Pancreas (tissue), 10 donors: ENCODE measurements at regions not wholly inside any gene's neighbourhood (a gene's known extent, or its start where the extent isn't known, plus 50 kb on each side); places are given as distances from the start of the nearest gene placed in this dataset.
"Not testable (repeated sequence)": the region's sequence is repeated elsewhere in the genome, so short reads cannot be mapped to it uniquely, and the experiment has no call there.

ENCODE experiments used
- ATAC-seq, 4 donors: fragments of 200-7000 bp; cut with Tn5 transposase; one replicate each; pipeline versions ENCODE4 v1.8.0 to v1.9.1; 2020; ENCODE audit warnings: mild to moderate bottlenecking in 4 of 4, moderate library complexity in 4 of 4
- DNase-seq, 6 donors: peaks; one replicate each; pipeline ENCODE4 v3.0.0-alpha.2; 2020
- FAIRE-seq: peaks from 2 replicates; lab custom pipeline; 2012; peaks lifted over from hg19 to GRCh38; lab: Jason Lieb, UNC
- H3K27ac ChIP-seq, 4 donors: fragments of 200-600 bp; sonication (generic); 1 replicate in 3 of 4; 2 replicates in 1 of 4; pipeline versions ENCODE4 v1.5.0 to v1.8.0; 2020
- H3K27me3 ChIP-seq, 4 donors: fragments of 200-600 bp; one replicate each; pipeline ENCODE4 v1.8.0; 2021
- H3K36me3 ChIP-seq, 3 donors: fragments of 200-600 bp; sonication (generic) in 1 of 3; one replicate each; pipeline versions ENCODE4 v1.5.0 to v1.8.0; 2020 to 2021
- H3K4me1 ChIP-seq, 3 donors: fragments of 200-600 bp; one replicate each; pipeline ENCODE4 v1.8.0; 2021
- H3K4me3 ChIP-seq, 4 donors: fragments of 200-600 bp; sonication (generic) in 2 of 4; one replicate each; pipeline versions ENCODE4 v1.5.0 to v1.8.0; 2020 to 2021
- H3K9me3 ChIP-seq, 4 donors: fragments of 200-600 bp; one replicate each; pipeline ENCODE4 v1.8.0; 2021
- WGBS, 2 donors: extraction: QIAGEN DNeasy Blood & Tissue Kit; methylation state at CpG; one replicate each; pipeline ENCODE4 v1.1.7; 2013; 5-methylcytosine and 5-hydroxymethylcytosine counted together
- intact Hi-C, 3 donors: fragments of 100-400 bp; cut with DNase I; formaldehyde crosslinking; loops; one replicate each; pipeline versions ENCODE4 v1.11.1 to v1.14.2; 2022
- TF ChIP-seq, protein P1 (sequence below), 4 donors: fragments of 200-600 bp; sonication (generic) in 3 of 4; IDR thresholded peaks; one replicate each; pipeline versions ENCODE4 v1.5.0 to v1.8.0; 2021; ENCODE audit warnings: antibody characterized with exemption in 4 of 4
- donor health status: healthy with polysubstance abuse.
- donor health status: DM: no; HTN: no; CAD: no; lungs with moderate emphysema.
- donor health status: DM: no; HTN: no; CAD: no.
- donor health status: control.
- donor health status: control.
- donor health status: Bipolar disorder and iron deficiency.
- donor health status: DM: yes; HTN: yes; CAD: no.
- donor health status: DM: no; HTN: no; CAD: no.
- donor health status: DM: no; HTN: no; CAD: no.
- donor health status: DM: yes; HTN: yes; CAD: no.

DNA sequence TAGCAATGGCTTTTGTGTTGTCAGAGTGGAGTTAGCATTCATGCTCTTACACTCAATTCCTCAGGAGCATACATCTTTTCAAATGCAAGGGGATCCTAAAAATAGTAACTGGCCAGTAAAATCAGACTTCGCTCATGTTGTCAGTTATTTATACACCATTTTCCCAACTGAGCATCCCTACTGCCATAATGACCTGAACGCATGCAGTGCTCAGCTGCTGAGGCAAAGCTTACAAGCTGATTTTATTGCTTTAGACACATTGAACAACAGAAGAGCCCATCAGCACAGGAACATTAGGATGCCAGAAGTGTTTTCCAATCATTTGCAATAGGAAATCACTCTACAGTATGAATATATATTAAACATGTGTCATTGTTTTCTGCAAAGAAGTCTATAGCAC, 689.7 kb upstream of the BCHE start:
- FAIRE-seq = no peak
- H3K36me3 ChIP-seq = no peaks in the 10 kb centered on the region
- H3K27me3 ChIP-seq = no peaks in the 10 kb centered on the region
- H3K27ac ChIP-seq = no peak overlapping the region
- 78 to 86% methylated on average over 2 of the region's 2 CpGs for WGBS, 2 donors
- DNase-seq = no peak
- no peaks in the 10 kb centered on the region for H3K9me3 ChIP-seq
- H3K4me1 ChIP-seq = no peaks in the 10 kb centered on the region
- no peak for ATAC-seq
- no peak overlapping the region for H3K4me3 ChIP-seq
- intact Hi-C loops = no loop called here
- TF ChIP-seq, protein P1, sequence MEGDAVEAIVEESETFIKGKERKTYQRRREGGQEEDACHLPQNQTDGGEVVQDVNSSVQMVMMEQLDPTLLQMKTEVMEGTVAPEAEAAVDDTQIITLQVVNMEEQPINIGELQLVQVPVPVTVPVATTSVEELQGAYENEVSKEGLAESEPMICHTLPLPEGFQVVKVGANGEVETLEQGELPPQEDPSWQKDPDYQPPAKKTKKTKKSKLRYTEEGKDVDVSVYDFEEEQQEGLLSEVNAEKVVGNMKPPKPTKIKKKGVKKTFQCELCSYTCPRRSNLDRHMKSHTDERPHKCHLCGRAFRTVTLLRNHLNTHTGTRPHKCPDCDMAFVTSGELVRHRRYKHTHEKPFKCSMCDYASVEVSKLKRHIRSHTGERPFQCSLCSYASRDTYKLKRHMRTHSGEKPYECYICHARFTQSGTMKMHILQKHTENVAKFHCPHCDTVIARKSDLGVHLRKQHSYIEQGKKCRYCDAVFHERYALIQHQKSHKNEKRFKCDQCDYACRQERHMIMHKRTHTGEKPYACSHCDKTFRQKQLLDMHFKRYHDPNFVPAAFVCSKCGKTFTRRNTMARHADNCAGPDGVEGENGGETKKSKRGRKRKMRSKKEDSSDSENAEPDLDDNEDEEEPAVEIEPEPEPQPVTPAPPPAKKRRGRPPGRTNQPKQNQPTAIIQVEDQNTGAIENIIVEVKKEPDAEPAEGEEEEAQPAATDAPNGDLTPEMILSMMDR (IDR thresholded peaks at IDR 0.05) = no peak

DNA sequence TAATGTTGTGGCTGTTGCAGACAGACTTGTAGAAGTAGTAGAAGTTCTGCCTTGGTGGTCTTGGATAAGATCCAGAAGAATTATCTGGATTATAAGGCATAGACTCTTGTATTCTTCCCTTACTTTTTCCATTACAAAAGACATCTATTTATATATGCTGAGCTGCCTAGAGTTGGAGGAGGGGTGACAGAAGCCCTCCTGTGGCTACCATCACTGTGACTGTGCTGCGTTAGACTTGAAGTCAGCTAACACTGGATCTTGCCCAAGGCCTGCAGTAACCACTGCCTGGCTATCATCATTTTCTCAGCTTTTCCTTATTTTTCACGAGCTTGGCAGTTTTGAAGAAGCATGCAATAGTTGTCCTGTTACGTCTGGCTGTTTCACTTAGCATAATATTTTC, 684.8 kb upstream of the BCHE start:
- intact Hi-C loops = no loop called here
- Histone ChIP-seq H3K9me3 (no peaks in the 10 kb centered on the region), H3K4me1 (no peaks in the 10 kb centered on the region), H3K36me3 (no peaks in the 10 kb centered on the region), H3K27me3 (no peaks in the 10 kb centered on the region), H3K4me3 (no peak overlapping the region), H3K27ac (no peak overlapping the region)
- no peak for FAIRE-seq
- no peak for ATAC-seq
- DNase-seq = no peak
- TF ChIP-seq, protein P1 (IDR thresholded peaks at IDR 0.05) = no peak
- WGBS, 2 donors = 68 to 77% methylated on average over 3 of the region's 3 CpGs

DNA sequence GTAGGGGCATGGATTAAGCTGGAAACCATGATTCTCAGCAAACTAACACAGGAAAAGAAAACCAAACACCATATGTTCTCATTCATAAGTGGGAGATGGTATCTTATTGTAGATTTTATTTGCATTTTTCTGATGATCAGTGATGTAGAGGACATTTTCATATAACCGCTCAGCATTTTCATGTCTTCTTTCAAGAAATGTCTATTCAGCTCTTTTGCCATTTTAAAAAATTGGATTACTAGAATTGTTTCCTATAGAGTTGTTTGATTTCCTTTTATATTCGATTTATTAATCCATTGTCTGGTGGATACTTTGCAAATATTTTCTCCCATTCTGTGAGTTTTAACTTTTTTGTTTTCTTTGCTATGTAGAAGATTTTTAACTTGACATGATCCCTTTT, 682.2 kb upstream of the BCHE start:
- no peak overlapping the region for H3K4me3 ChIP-seq
- ATAC-seq = no peak
- TF ChIP-seq, protein P1 (IDR thresholded peaks at IDR 0.05) = no peak
- H3K4me1 ChIP-seq = no peaks in the 10 kb centered on the region
- intact Hi-C loops = no loop called here
- 66 to 93% methylated on average over 2 of the region's 2 CpGs for WGBS, 2 donors
- no peak overlapping the region for H3K27ac ChIP-seq
- H3K9me3 ChIP-seq = no peaks in the 10 kb centered on the region
- no peak for FAIRE-seq
- H3K36me3 ChIP-seq = no peaks in the 10 kb centered on the region
- H3K27me3 ChIP-seq = no peaks in the 10 kb centered on the region
- DNase-seq = no peak

DNA sequence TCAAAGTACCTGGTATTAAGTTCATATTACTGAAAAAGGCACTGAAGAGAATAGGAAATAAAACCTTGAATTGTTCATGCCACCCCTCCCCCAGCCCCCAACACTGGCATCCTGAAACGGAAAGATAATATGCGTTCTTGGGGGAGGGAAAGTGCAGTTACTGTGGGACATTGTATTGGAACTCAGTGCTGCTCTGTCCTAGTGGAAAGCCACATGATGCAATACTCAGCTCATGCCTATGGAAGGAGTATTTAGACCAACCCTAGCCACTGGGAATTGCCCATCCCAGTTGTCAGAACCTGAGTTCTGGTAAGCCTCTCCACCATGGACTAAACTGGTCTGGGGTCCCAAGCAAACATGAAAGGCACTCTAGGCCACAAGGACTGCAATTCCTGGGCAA, 680.8 kb upstream of the BCHE start:
- intact Hi-C loops = no loop called here
- 84 to 91% methylated on average over 2 of the region's 2 CpGs for WGBS, 2 donors
- ATAC-seq = no peak

DNA sequence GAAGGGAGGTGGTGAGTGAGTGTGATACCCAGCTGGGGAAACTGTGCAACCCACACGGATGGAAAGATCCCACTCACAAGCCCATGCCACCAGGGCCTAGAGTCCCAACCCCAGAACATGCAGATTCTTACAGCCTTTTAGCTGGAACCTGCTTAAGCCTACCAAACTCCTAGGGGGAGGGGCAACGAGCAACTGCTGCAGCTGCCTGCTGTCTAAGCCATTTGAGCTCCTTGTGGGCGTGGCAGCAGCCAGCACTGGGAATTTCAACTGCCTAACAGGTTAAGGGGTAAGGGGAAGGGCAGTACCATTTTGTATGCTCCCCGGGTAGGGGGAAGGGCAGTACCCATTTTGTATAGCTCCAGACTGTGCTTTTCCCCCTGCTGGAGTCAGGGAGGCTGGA, 673.2 kb upstream of the BCHE start:
- no peak for ATAC-seq
- Histone ChIP-seq H3K36me3 (no peaks in the 10 kb centered on the region), H3K9me3 (no peaks in the 10 kb centered on the region), H3K27me3 (no peaks in the 10 kb centered on the region), H3K4me1 (no peaks in the 10 kb centered on the region), H3K4me3 (no peak overlapping the region), H3K27ac (no peak overlapping the region)
- intact Hi-C loops = no loop called here
- DNase-seq = no peak
- WGBS, 2 donors = 55 to 72% methylated on average over 4 of the region's 4 CpGs
- TF ChIP-seq, protein P1 (IDR thresholded peaks at IDR 0.05) = no peak
- no peak for FAIRE-seq

More for the DNA sequence above, 680.8 kb upstream of the BCHE start:
- Histone ChIP-seq H3K4me3 (no peak overlapping the region), H3K9me3 (no peaks in the 10 kb centered on the region), H3K27me3 (no peaks in the 10 kb centered on the region), H3K27ac (no peak overlapping the region), H3K36me3 (no peaks in the 10 kb centered on the region), H3K4me1 (no peaks in the 10 kb centered on the region)
- TF ChIP-seq, protein P1 (IDR thresholded peaks at IDR 0.05) = no peak
- FAIRE-seq (no peak), DNase-seq (no peak)

DNA sequence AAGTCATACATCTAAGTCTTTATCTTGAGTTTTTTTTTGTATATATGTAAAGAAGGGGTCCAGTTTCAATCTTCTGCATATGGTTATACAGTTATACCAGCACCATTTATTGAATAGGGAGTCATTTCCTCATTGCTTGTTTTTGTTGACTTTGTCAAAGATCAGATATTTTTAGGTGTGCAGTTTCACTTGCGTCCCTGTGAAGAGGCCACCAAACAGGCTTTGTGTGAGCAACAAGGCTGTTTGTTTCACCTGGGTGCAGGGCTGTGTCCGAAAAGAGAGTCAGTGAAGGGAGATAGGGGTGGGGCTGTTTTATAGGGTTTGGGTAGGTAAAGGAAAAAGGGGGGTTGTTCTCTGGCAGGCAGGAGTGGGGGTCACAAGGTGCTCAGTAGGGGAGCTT, 663.2 kb upstream of the BCHE start:
- H3K36me3 ChIP-seq, DNase-seq, H3K9me3 ChIP-seq, H3K27me3 ChIP-seq, H3K4me1 ChIP-seq, ATAC-seq, FAIRE-seq, intact Hi-C loops, H3K4me3 ChIP-seq, H3K27ac ChIP-seq: not testable (repeated sequence)
- WGBS, 2 donors = 60 to 71% methylated on average over 2 of the region's 2 CpGs
